CD4-positive, alpha-beta T cell (primary cell): ENCODE measurements at regions not wholly inside any gene's neighbourhood (a gene's known extent, or its start where the extent isn't known, plus 50 kb on each side); places are given as distances from the start of the nearest gene placed in this dataset.

ENCODE experiments used
- ATAC-seq: fragments of 200-7000 bp; cut with Tn5 transposase; one replicate; pipeline ENCODE4 v1.10.0; 2022; ENCODE audit warnings: mild to moderate bottlenecking; ENCODE audit not compliant: poor library complexity
- CTCF ChIA-PET: fragments of 350-600 bp; sonication (Branson Sonifier 250); formaldehyde crosslinking; loops from one replicate; lab custom pipeline; 2021; ENCODE audit warnings: antibody characterized with exemption, inconsistent platforms; lab: Charles Lee
- POLR2A ChIA-PET: fragments of 350-600 bp; sonication (Branson Sonifier 250); formaldehyde crosslinking; loops from one replicate; lab custom pipeline; 2021; ENCODE audit warnings: antibody characterized with exemption, inconsistent platforms; lab: Charles Lee
- DNase-seq, 14 experiments: peaks; one replicate each; pipeline ENCODE4 v3.0.0-alpha.2; 2013 to 2020; ENCODE audit warnings: mixed read lengths in 2 of 14
- H3K27ac ChIP-seq, 2 donors: one replicate each; pipeline versions ENCODE4 v1.5.1 to v1.7.0; 2013; ENCODE audit warnings: low read length in 2 of 2, low read depth in 1 of 2, mild to moderate bottlenecking in 1 of 2
- H3K27me3 ChIP-seq, 2 experiments: 1 replicate in 1 of 2; 2 replicates in 1 of 2; pipeline versions ENCODE4 v1.6.1 to v1.7.0; 2013; ENCODE audit warnings: low read length in 2 of 2, control low read depth in 1 of 2, mild to moderate bottlenecking in 1 of 2, moderate library complexity in 1 of 2; ENCODE audit not compliant: insufficient read depth in 2 of 2, control insufficient read depth in 1 of 2
- H3K36me3 ChIP-seq: one replicate; pipeline ENCODE4 v1.6.1; 2013; ENCODE audit warnings: low read length, control low read depth; ENCODE audit not compliant: insufficient read depth
- H3K4me1 ChIP-seq: one replicate; pipeline ENCODE4 v1.6.1; 2013; ENCODE audit warnings: low read length, control low read depth; ENCODE audit not compliant: insufficient read depth
- H3K4me3 ChIP-seq: one replicate; pipeline ENCODE4 v1.5.1; 2013; ENCODE audit warnings: mild to moderate bottlenecking, low read length, moderate library complexity
- H3K9me3 ChIP-seq, 2 experiments: 1 replicate in 1 of 2; 2 replicates in 1 of 2; pipeline versions ENCODE4 v1.6.1 to v1.7.0; 2013; ENCODE audit warnings: low read length in 2 of 2, mild to moderate bottlenecking in 2 of 2, control low read depth in 1 of 2, moderate library complexity in 1 of 2; ENCODE audit not compliant: control insufficient read depth in 1 of 2, insufficient read depth in 1 of 2
- H3K27ac Mint-ChIP-seq: one replicate; pipeline ENCODE4 v1.8.0; 2020; ENCODE audit warnings: mixed read lengths
- H3K27me3 Mint-ChIP-seq: one replicate; pipeline ENCODE4 v1.8.0; 2021; ENCODE audit warnings: mixed read lengths
- H3K36me3 Mint-ChIP-seq: one replicate; pipeline ENCODE4 v1.8.0; 2021; ENCODE audit warnings: low read depth, mixed read lengths
- H3K4me1 Mint-ChIP-seq: one replicate; pipeline ENCODE4 v1.8.0; 2021; ENCODE audit warnings: low read depth, mixed read lengths
- H3K4me3 Mint-ChIP-seq: one replicate; pipeline ENCODE4 v1.8.0; 2020; ENCODE audit warnings: mild to moderate bottlenecking, mixed read lengths
- H3K9me3 Mint-ChIP-seq: one replicate; pipeline ENCODE4 v1.8.0; 2020; ENCODE audit warnings: mixed read lengths
- CTCF ChIP-seq: fragments of 200-600 bp; IDR thresholded peaks from one replicate; pipeline ENCODE4 v1.8.0; 2022; ENCODE audit warnings: antibody characterized with exemption, mild to moderate bottlenecking
- intact Hi-C, 2 experiments: fragments of 100-400 bp; cut with DNase I in 1 of 2; cut with micrococcal nuclease in 1 of 2; formaldehyde crosslinking; loops; one replicate each; pipeline versions ENCODE4 v1.15.1 to v1.9.0; 2023 to 2025; cut with DNase I, micrococcal nuclease

DNA sequence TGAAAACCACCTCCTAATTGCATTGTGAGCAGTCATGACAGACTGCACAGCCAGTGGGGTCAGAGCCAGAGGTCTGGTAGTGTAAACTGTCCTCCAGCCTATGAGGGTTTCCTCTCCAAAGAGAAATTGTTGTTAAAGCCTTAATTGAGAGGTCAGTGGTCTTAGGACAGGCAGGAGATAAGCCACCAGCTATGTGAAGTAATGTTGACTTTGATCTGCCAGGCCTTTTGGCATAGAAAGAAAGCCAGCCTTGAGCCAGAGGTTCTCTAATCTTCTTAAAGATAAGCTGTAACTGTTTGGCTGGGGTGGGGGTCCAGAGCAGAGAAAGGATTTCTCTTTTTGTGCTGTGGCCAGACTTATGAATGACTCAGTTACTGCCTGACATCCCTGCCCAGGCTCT lies 248.4 kb downstream of the WDR11 start:
- Histone ChIP-seq H3K27me3 (no peaks in the 10 kb centered on the region), H3K4me1 (no peaks in the 10 kb centered on the region), H3K4me3 (no peak overlapping the region), H3K9me3 (peaks cover 0 to 3% of the 10 kb centered on the region in 2 experiments), H3K36me3 (no peaks in the 10 kb centered on the region), H3K27ac (no peak overlapping the region)
- Mint-ChIP-seq H3K27me3 (no peaks in the 10 kb centered on the region), H3K4me3 (no peak overlapping the region), H3K36me3 (no peaks in the 10 kb centered on the region), H3K9me3 (peaks cover 2% of the 10 kb centered on the region), H3K27ac (no peak overlapping the region), H3K4me1 (no peaks in the 10 kb centered on the region)
- no peak for TF ChIP-seq CTCF
- no peak for DNase-seq
- ATAC-seq, result no peak
- CTCF ChIA-PET, result no interaction called here
- POLR2A ChIA-PET, result no interaction called here
- intact Hi-C loops, result no loop called here

DNA sequence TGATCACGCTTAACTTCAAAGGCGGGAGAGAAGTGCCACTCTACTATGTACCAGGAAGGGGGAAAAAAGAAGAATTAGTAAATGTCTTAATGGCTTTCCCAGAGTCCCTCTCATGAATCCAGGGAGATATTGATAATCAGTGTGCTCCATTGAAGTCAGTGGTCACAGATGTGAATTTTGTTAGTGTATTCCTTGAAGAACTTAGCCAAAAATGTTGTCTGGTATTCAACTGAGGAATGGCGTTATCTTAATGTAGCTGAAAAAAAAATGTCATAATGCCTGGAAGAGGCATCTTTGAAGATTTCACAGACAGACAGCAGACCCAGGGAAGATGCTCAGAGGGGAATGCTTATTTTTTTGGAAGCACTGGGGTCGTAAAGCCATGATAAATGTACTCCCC lies 250.4 kb downstream of the WDR11 start:
- no peak for TF ChIP-seq CTCF
- no peaks in the 10 kb centered on the region for H3K36me3 ChIP-seq
- no peak for ATAC-seq
- no peak for DNase-seq
- no peaks in the 10 kb centered on the region for H3K4me1 ChIP-seq
- H3K4me3 ChIP-seq, result no peak overlapping the region
- H3K4me1 Mint-ChIP-seq, result no peaks in the 10 kb centered on the region
- no peak overlapping the region for H3K27ac Mint-ChIP-seq
- no peaks in the 10 kb centered on the region for H3K27me3 ChIP-seq
- intact Hi-C loops, result no loop called here
- POLR2A ChIA-PET, result no interaction called here
- H3K9me3 ChIP-seq, result peaks cover 0 to 3% of the 10 kb centered on the region in 2 experiments
- peaks cover 2% of the 10 kb centered on the region for H3K9me3 Mint-ChIP-seq
- CTCF ChIA-PET, result interaction anchor here (1.0 kb wide), 1 partner anchor 10 kb away, joined by 3 read pairs; no protein-coding TSS in a partner anchor
- H3K36me3 Mint-ChIP-seq, result no peaks in the 10 kb centered on the region
- H3K27ac ChIP-seq, result no peak overlapping the region
- no peak overlapping the region for H3K4me3 Mint-ChIP-seq
- H3K27me3 Mint-ChIP-seq, result no peaks in the 10 kb centered on the region

DNA sequence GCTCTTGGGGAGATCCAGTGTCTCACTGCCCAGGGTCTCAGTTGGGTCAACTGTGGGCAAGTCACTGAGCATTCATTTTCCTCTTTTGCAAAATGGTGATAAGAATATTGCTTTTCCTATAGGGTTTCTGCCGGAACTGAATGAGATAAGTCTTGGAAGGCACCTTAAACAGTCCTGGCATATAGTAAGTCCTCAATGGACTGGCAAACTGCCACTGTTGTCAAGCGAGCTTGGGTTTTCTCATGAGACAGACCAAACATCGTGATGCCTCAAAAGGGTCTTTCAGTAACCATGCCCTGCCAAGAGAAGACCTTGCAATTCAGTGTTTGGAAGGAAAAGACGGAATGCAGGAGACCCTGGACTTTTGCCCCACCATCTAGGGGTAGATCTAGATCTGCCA lies 251.5 kb downstream of the WDR11 start:
- ChIA-PET POLR2A (no interaction called here), CTCF (no interaction called here)
- no peak overlapping the region for H3K4me3 Mint-ChIP-seq
- Histone ChIP-seq H3K4me1 (no peaks in the 10 kb centered on the region), H3K9me3 (peaks cover 0 to 3% of the 10 kb centered on the region in 2 experiments), H3K27me3 (no peaks in the 10 kb centered on the region), H3K4me3 (no peak overlapping the region), H3K36me3 (no peaks in the 10 kb centered on the region), H3K27ac (no peak overlapping the region)
- H3K27me3 Mint-ChIP-seq, result no peaks in the 10 kb centered on the region
- H3K27ac Mint-ChIP-seq, result no peak overlapping the region
- H3K4me1 Mint-ChIP-seq, result no peaks in the 10 kb centered on the region
- DNase-seq (no peak), ATAC-seq (no peak)
- H3K9me3 Mint-ChIP-seq, result peaks cover 2% of the 10 kb centered on the region
- TF ChIP-seq CTCF, result no peak
- H3K36me3 Mint-ChIP-seq, result no peaks in the 10 kb centered on the region
- intact Hi-C loops, result no loop called here
